ENCODE measurements at regions not wholly inside any gene's neighbourhood (a gene's known extent, or its start where the extent isn't known, plus 50 kb on each side); places are given as distances from the start of the nearest gene placed in this dataset.

- FAIRE-seq = no peak
- TF ChIP-seq POLR2A (IDR thresholded peaks at IDR 0.05; ENCODE audit: low read depth, low read length) = no peak
- no peak for DNase-seq (ENCODE audit: insufficient read length, low spot score)
These were observed 174.0 kb upstream of the ATP1B1 start for GRCh38 chr1:168932539-168932938.

- DNase-seq (ENCODE audit: insufficient read length, low spot score) = no peak
- no peak for FAIRE-seq
- TF ChIP-seq POLR2A (IDR thresholded peaks at IDR 0.05; ENCODE audit: low read depth, low read length) = no peak
These were observed 173.2 kb upstream of the ATP1B1 start for GRCh38 chr1:168933141-168933805.

GRCh38 chr1:168939110-168939946 lies 167.2 kb upstream of the ATP1B1 start:
- FAIRE-seq = no peak
- no peak for TF ChIP-seq POLR2A (IDR thresholded peaks at IDR 0.05; ENCODE audit: low read depth, low read length)
- DNase-seq (ENCODE audit: insufficient read length, low spot score) = no peak

- TF ChIP-seq POLR2A (IDR thresholded peaks at IDR 0.05; ENCODE audit: low read depth, low read length) = no peak
- DNase-seq (ENCODE audit: insufficient read length, low spot score) = no peak
- FAIRE-seq = no peak
These were observed 166.6 kb upstream of the ATP1B1 start for GRCh38 chr1:168939947-168940223.

GRCh38 chr1:168941640-168942039 lies 164.8 kb upstream of the ATP1B1 start:
- FAIRE-seq (no peak), DNase-seq (ENCODE audit: insufficient read length, low spot score) (no peak)
- TF ChIP-seq POLR2A (IDR thresholded peaks at IDR 0.05; ENCODE audit: low read depth, low read length) = no peak

GRCh38 chr1:168942165-168942564 lies 164.3 kb upstream of the ATP1B1 start:
- no peak for DNase-seq (ENCODE audit: insufficient read length, low spot score)
- no peak for FAIRE-seq
- no peak for TF ChIP-seq POLR2A (IDR thresholded peaks at IDR 0.05; ENCODE audit: low read depth, low read length)

- DNase-seq (ENCODE audit: insufficient read length, low spot score) (no peak), FAIRE-seq (no peak)
- no peak for TF ChIP-seq POLR2A (IDR thresholded peaks at IDR 0.05; ENCODE audit: low read depth, low read length)
These were observed 160.6 kb upstream of the ATP1B1 start for GRCh38 chr1:168945870-168946269.

GRCh38 chr1:168947041-168947440 lies 159.4 kb upstream of the ATP1B1 start:
- no peak for DNase-seq (ENCODE audit: insufficient read length, low spot score)
- no peak for FAIRE-seq
- no peak for TF ChIP-seq POLR2A (IDR thresholded peaks at IDR 0.05; ENCODE audit: low read depth, low read length)

- DNase-seq (ENCODE audit: insufficient read length, low spot score) (no peak), FAIRE-seq (no peak)
- TF ChIP-seq POLR2A (IDR thresholded peaks at IDR 0.05; ENCODE audit: low read depth, low read length) = no peak
These were observed 156.8 kb upstream of the ATP1B1 start for GRCh38 chr1:168949672-168950071.

- DNase-seq (ENCODE audit: insufficient read length, low spot score) = no peak
- no peak for TF ChIP-seq POLR2A (IDR thresholded peaks at IDR 0.05; ENCODE audit: low read depth, low read length)
- no peak for FAIRE-seq
These were observed 148.7 kb upstream of the ATP1B1 start for GRCh38 chr1:168957818-168958217.

GRCh38 chr1:168958562-168959289 lies 147.8 kb upstream of the ATP1B1 start:
- FAIRE-seq (no peak), DNase-seq (ENCODE audit: insufficient read length, low spot score) (no peak)
- no peak for TF ChIP-seq POLR2A (IDR thresholded peaks at IDR 0.05; ENCODE audit: low read depth, low read length)

- TF ChIP-seq POLR2A (IDR thresholded peaks at IDR 0.05; ENCODE audit: low read depth, low read length) = no peak
- DNase-seq (ENCODE audit: insufficient read length, low spot score) (no peak), FAIRE-seq (no peak)
These were observed 147.1 kb upstream of the ATP1B1 start for GRCh38 chr1:168959382-168959781.

- FAIRE-seq = no peak
- no peak for DNase-seq (ENCODE audit: insufficient read length, low spot score)
- no peak for TF ChIP-seq POLR2A (IDR thresholded peaks at IDR 0.05; ENCODE audit: low read depth, low read length)
These were observed 146.4 kb upstream of the ATP1B1 start for GRCh38 chr1:168960114-168960513.

GRCh38 chr1:168960595-168960994 lies 145.9 kb upstream of the ATP1B1 start:
- no peak for TF ChIP-seq POLR2A (IDR thresholded peaks at IDR 0.05; ENCODE audit: low read depth, low read length)
- FAIRE-seq = no peak
- DNase-seq (ENCODE audit: insufficient read length, low spot score) = no peak
